HUDEP-2 (cell line): ENCODE measurements at regions not wholly inside any gene's neighbourhood (a gene's known extent, or its start where the extent isn't known, plus 50 kb on each side); places are given as distances from the start of the nearest gene placed in this dataset.
"Not testable (repeated sequence)": the region's sequence is repeated elsewhere in the genome, so short reads cannot be mapped to it uniquely, and the experiment has no call there.

Source experiments
- DNase-seq, 76 experiments: peaks; one replicate each; lab custom pipeline; 2025; ENCODE audit not compliant: unreplicated experiment in 76 of 76; lab: John Stamatoyannopoulos, UW

DNA sequence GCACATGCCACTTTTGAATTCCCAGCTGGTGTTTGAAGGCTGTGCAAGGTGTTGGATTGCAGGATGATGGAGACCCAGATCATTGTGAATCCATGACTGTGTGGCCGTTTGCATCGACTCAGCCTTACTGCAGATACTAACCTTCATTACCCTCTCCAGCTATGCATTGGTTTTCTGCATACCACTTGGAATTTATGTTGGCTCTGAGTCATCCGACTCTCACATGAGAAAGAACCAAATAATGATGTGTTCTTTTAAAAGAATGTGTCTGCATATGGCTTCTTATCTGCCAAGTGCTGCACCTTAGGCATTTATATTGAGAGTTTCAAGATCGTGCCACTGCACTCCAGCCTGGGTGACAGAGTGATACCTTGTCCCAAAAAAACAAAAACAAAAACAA, 106.7 kb upstream of the PRKX start:
- DNase-seq = no peak

DNA sequence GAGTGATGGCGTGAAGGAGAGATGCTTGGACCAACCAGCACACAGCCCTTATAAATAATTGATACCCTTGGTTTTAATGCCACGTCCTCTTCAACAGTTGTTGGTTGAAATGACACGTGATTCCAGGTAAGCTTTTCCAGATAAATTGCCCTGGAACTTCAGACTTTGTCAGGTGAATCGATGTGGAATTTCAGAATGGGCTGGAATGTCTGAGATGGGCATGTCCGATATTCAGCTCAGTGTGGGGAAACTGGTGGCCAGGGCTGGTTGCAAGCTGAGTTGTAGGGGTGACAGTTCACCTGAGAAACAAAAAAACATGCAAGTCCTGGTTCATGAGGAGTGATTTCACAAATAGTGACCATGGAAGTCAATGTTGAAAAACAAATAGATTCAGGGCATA, 104.0 kb upstream of the PRKX start:
- not testable (repeated sequence) for DNase-seq

DNA sequence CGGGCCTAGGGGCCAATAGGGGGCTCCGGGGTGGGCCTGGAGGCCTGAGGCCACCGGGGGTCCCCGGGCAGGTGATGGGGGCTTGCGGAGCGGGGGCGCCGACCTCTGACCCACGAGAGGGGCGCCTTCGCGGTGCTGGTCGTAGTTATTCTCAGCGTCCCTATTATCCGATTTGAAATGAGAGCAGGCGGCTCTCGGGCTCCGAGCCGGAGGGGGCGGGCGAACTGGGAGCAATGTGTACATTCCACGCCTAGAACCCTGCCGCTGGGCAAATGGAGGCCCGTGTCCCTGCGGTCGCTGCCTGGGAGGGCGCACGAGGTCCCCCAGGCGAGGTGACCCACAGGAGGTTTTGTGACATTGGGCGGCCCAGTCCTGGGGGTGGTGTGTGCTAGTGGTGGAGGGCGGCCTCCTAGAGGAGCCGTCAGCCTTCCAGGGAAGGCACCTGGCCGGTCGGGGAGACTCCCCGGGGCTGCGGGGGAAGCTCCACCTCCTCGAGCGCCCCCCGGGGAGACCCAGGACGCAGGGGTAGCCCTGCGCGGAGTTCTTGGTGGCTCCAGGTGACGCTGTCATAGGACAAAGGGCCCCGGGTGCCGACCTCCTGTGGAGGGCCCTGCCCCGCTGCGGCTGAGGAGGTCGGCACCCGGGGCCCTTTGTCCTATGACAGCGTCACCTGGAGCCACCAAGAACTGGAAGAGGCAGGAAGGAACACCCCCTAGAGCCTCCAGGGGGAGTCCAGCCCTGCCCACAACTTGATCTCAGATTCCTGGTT, 102.6 kb upstream of the PRKX start:
- peak in 56 of 76 experiments; percentile 1 to 46 (median 20) for DNase-seq

DNA sequence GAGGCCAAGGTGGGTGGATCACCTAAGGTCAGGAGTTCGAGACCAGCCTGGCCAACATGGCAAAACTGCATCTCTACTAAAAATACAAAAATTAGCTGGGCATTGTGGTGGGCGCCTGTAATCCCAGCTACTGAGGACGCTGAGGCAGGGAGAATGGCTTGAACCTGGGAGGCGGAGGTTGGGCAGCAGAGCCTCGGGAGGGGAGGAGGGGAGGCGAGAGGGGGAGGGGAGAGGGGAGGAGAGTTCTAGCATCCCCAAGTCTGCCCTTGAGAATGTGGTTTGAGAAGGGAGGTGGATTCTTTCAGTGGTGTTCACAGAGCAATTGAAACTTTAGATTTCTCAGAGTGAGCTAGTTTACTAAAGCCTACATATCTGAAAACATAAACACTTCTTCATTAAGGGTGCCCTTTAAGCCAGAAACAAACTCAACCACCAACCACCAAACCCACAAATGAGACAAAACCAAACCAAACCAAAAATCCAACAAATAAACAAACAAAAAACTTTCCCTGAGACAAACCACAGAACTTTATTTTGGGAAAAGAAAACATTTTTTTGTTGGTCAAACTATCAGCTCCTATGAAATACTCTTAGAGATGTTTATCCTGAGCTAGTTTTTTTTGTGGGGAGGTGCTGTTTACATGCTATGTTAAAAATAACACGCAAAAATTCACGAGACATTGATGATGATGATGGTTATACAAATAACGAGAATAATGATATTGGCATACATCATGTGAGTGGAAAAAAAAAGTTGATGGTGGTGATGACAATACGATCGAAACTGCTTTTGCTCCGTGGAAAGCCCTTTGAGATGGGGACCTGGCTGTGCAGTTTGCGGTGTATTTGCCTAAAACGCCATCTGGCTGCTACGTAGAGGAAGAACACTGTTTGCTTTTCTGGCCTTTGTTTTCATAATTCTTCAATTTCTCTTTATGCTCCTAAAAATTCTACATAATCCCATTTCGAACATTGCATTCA, 98.2 kb upstream of the PRKX start:
- peak in 15 of 76 experiments; percentile 0 to 19 (median 6) for DNase-seq

DNA sequence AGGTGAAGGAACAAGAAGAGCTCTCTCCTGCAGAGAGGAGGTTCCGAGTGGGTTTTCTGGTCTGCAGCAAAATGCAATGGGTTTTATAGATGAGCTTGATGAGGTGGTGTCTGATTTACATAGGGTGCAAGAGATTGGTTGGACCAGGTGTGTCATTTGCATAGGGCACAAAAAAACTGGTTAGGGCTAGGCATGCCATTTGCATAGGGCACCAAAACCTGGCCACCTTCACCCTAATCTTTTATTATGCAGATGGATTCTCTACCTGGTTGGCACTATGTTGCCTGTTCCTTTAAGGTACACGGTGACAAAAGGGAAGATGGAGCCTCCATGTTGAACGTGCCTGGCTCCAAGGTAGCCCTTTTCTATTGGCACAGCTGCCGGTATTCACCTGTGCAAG, 94.5 kb upstream of the PRKX start:
- DNase-seq = no peak

DNA sequence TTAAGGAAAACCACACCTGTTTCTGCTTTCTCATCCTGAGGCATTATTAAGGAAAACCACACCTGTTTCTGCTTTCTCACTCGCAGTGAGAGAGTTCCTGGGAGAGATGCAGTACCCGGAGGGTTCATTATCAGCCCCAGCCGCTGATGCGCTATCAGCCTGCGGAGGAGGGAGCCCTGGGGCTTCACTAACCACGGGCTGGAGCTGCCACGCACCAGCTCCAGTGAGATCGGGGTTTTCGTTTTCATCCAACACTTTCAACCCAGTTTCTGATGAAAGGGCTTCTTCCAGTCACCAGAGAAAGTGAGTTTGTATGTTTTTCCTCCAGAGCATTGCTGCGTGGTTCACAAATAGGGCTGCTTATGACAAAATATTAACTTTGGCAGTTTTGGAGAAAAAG, 93.2 kb upstream of the PRKX start:
- peak in 10 of 76 experiments; percentile 0 to 12 (median 2) for DNase-seq

DNA sequence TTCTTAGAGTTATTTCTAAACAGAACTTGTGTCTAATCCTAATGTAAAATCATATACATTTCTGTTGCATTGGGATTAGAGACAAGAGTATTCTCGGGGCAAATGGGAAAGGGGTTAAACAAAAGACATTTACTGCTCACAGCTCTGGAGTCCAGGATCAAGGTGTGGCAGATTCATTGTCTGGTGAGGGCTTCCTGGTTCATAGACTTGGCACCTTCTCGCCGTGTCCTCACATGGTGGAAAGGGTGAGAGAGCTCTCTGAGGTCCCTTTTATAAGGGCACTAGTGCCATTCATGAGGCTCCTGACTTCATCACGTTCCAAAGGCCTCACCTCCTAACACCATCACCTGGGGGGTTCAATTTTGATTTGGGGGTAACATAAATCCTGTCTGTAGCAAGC, 90.3 kb upstream of the PRKX start:
- no peak for DNase-seq

DNA sequence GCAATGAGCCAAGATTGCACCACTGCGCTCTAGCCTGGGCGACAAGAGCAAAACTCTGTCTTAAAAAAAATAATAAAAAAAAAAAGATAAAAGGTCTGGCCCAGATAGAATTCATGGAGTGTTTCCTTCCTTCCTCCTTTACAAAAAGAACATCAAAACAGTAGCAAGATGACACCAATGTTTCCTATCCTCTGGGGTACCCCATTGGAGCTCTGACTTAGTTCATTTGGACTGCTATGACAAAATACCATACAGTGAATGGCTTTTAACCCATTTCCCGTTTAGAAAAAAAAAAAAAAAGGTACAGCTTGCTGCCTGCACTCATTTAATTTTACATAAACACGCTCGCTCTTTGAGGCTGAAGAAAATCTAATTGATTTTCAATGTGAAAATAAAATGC, 89.9 kb upstream of the PRKX start:
- no peak for DNase-seq

DNA sequence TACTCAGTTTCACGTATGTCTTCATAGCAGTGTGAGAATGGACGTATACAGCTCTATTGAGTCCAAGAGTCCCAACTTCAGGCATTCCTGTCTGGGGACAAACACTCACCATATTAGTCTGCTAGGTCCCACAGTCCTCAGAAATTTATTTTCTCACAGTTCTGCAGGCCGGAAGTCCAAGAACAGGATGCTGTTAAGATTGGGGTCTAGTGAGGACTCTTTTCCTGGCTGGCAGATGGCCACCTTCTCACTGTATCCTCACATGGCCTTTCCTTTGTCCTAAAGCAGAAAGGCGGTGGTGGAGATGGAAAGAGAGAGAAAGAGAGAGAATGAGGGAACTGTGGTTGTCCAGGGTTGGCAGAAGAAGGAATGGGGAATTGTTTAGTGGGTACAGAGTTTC, 82.0 kb upstream of the PRKX start:
- not testable (repeated sequence) for DNase-seq

DNA sequence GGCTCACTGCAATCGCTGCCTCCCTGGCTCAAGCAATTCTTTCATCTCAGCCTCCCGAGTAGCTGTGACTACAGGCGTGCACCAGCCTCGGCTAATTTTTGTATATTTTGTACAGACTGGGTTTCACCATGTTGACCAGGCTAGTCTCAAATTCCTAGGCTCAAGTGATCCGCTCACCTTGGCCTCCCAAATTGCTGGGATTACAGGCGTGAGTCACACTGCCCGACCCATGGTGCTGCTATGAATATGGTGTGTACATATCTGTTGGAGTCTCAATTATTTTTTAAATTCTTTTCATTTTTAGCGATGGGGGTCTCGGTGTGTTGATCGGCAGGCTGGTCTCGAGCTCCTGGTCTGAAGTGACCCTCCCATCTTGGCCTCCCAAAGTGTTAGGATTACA, 78.0 kb upstream of the PRKX start:
- DNase-seq = no peak

DNA sequence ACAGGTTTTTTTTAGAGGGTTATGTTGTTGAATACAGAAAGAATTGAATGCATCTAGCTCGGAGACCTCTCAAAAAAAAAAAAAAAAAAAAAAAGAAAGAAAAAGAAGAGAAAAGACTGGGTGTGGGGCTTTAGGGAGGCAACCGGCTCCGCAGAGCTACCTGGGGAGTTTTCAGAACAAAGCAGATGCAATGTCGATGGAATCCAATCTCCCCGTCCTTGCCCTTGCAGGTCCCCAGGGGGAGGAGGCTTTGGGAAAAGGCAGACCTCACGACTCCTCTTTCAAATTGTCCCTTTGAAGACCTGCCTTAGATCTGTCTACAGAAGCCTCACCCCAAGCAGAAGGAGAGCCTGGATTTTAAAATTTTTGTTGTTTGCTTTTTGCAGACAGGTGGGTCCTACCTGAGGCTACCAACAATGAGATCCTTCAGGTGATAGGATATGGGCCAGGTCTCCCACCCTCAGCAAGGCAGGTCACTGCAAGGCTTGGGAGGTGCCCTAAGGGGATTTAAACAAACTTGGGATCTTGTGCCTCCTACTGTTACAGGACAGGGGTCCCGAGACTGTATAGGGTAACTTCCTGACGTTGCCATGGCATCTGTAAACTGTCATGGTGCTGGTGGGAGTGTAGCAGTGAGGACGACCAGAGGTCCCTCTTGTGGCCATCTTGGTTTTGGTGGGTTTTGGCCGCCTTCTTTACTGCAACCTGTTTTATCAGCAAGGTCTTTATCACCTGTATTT, 75.2 kb upstream of the PRKX start:
- no peak for DNase-seq

DNA sequence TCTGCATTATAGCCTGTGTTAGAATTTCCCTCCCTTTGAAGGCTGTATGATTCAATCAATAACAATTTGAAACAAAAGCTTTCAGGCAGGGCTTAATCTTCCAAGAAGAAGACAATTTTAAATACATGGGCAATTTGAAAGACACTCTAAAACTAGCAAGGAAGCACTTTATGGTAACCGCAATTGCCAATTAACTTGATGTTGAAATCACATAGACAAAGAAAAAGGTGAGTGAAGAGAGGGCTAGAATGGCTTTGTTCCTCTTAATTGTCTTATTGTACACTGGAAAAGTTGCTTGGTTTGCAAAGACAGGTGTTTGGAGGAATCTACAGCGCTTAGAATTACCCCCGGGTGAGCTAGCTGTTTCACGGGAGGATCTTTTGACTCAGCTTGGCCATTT, 74.4 kb upstream of the PRKX start:
- no peak for DNase-seq

DNA sequence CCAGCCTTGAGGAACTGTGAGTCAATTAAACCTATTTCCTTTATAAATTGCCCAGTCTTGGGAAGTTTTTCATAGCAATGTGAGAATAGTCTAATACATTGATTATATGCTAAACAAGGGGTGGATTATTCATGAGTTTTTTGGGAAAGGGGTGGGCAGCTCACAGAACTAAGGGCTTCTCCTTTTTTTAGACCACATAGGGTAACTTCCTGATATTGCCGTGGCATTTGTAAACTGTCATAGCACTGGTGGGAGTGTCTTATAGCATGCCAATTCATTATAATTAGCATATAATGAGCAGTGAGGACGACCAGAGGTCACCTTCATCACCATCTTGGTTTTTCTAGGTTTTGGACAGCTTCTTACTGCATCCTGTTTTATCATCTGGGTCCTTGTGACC, 72.4 kb upstream of the PRKX start:
- not testable (repeated sequence) for DNase-seq

DNA sequence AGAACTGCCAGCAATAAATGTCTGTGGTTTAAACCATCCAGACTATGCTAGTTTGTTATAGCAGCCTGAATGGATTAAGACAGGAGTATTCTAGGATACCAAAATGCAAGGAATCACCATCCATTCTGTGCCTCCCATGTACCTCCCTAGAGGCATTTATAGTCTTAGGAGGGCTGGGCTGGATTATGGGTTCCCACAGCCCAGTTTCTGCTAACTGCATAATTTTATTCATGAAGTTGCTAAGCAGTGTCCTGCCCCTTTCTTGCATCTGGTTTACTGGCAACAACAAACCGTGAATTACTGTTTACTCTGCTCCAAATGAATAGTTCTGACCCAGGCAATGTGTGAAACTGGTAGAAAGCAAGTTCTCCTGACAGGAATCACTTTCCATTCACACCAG, 67.1 kb upstream of the PRKX start:
- DNase-seq = no peak

DNA sequence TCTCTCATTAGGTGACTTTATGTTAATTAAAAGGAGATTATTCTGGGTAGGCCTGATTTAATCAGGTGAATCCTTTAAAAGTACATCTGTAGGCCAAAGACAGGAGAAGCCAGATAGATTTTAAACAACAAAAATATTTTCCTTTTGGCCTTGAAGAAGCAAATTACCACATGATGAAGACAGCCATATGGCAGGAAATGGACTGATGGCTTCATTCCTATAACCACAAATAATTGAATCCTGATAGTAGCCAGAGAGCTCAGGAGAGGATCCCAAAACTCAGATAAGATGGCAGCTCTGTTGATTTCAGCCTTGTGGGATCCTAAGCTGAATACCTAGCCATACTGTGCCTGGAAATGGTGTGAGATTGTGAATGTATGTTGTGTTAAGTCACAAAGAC, 66.1 kb upstream of the PRKX start:
- no peak for DNase-seq

DNA sequence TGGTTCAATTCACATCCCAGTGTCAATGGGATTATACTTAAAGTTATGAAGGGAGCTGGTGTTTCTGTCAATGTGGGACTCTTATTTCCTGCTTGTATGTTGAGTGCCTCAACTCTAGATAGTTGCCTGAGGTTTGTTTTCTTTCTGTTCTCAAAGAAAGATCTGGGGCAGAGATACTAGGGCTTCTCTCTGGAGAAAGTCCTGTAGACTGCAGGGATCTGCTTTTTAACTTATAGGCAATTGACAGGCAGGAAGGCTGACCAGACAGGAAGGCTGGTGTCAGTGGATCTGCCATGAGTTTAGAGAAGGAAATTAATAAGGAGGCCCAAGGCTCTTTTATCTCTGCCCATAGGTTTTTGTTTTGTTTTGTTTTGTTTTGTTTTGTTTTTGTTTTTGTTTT, 64.0 kb upstream of the PRKX start:
- no peak for DNase-seq

DNA sequence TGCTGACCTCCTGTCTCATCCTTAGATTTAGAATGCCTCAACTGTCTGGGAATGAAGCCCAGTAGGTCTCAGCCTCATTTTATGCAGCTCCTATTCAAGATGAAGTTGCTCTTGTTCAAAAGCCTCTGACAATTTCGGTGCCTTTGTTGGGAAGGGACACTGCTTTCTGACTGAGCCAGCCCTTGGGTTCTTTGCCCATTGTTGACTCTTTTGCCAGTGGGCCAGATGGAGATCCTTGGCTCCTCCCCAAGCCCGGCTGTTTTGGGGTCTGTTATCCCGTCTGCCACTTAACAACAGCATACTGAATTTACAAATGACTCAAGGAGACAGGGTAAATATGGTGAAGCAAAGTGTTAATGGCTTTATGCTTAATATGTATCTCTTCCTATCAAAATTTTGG, 58.3 kb upstream of the PRKX start:
- DNase-seq = no peak

DNA sequence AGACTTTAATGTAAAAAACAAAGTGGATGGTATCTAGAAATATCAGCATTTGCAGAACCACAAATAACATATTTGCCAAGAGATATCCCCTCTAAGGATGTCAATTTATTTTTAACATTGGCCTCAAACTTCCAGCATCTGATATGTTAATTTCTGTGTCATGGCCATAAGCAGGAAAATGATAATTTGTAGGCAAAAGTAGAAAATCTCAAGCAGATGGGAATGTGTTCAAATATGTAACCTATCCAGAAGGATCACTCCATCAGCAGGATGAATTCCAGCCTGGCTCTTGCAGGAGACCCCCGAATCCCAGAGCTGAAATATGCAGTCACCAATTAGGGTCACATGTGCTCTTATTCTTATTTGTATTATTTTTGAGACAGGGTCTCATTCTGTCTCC, 55.4 kb upstream of the PRKX start:
- DNase-seq = no peak
